HEK293T (cell line): ENCODE measurements at regions not wholly inside any gene's neighbourhood (a gene's known extent, or its start where the extent isn't known, plus 50 kb on each side); places are given as distances from the start of the nearest gene placed in this dataset.

Experiments
- CTCF ChIA-PET: fragments of 350-600 bp; formaldehyde crosslinking; extraction: SDS; loops from one replicate; lab custom pipeline; 2021; ENCODE audit warnings: antibody characterized with exemption, inconsistent platforms; lab: Yijun Ruan, JAX
- POLR2A ChIA-PET: fragments of 350-600 bp; formaldehyde crosslinking; extraction: SDS; loops from one replicate; lab custom pipeline; 2020; ENCODE audit warnings: antibody characterized with exemption, inconsistent platforms; lab: Yijun Ruan, JAX
- DNase-seq: peaks from one replicate; pipeline ENCODE4 v3.0.0; 2012; ENCODE audit warnings: mixed read lengths; ENCODE audit errors: extremely low spot score
- ARNT ChIP-seq: fragments of 450-650 bp; IDR thresholded peaks from 2 replicates; pipeline ENCODE4 v1.6.1; 2017; ENCODE audit warnings: mild to moderate bottlenecking
- BHLHE40 ChIP-seq: fragments of 450-650 bp; IDR thresholded peaks from 2 replicates; pipeline ENCODE4 v1.6.1; 2016; ENCODE audit warnings: mild to moderate bottlenecking, moderate library complexity, borderline replicate concordance
- CTBP1 ChIP-seq: fragments of 450-650 bp; IDR thresholded peaks from 2 replicates; pipeline ENCODE4 v1.6.1; 2016; ENCODE audit warnings: borderline replicate concordance
- ELF4 ChIP-seq: fragments of 450-650 bp; IDR thresholded peaks from 2 replicates; pipeline ENCODE4 v1.6.1; 2017; ENCODE audit warnings: antibody characterized with exemption
- FOXA1 ChIP-seq: fragments of 450-650 bp; IDR thresholded peaks from 2 replicates; pipeline ENCODE4 v1.6.1; 2016; ENCODE audit warnings: mild to moderate bottlenecking
- FOXK2 ChIP-seq: fragments of 450-650 bp; IDR thresholded peaks from 2 replicates; pipeline ENCODE4 v1.6.1; 2016; ENCODE audit warnings: mild to moderate bottlenecking
- FOXM1 ChIP-seq: fragments of 450-650 bp; IDR thresholded peaks from 2 replicates; pipeline ENCODE4 v1.6.1; 2017; ENCODE audit warnings: mild to moderate bottlenecking, borderline replicate concordance
- HDGF ChIP-seq: fragments of 450-650 bp; IDR thresholded peaks from 2 replicates; pipeline ENCODE4 v1.6.1; 2017; ENCODE audit warnings: antibody characterized with exemption, borderline replicate concordance
- L3MBTL2 ChIP-seq: fragments of 450-650 bp; conservative IDR thresholded peaks from 2 replicates; pipeline ENCODE4 v1.6.1; 2016; ENCODE audit warnings: mild to moderate bottlenecking
- LEF1 ChIP-seq: fragments of 450-650 bp; IDR thresholded peaks from 2 replicates; pipeline ENCODE4 v1.6.1; 2017; ENCODE audit warnings: mild to moderate bottlenecking, borderline replicate concordance
- NFRKB ChIP-seq: fragments of 450-650 bp; IDR thresholded peaks from 2 replicates; pipeline ENCODE4 v1.6.1; 2016; ENCODE audit warnings: mild to moderate bottlenecking, moderate library complexity
- SP1 ChIP-seq: fragments of 450-650 bp; IDR thresholded peaks from 2 replicates; pipeline ENCODE4 v1.6.1; 2017
- SUZ12 ChIP-seq: fragments of 450-650 bp; IDR thresholded peaks from 2 replicates; pipeline ENCODE4 v1.6.1; 2016; ENCODE audit warnings: mild to moderate bottlenecking
- TARDBP ChIP-seq: fragments of 450-650 bp; IDR thresholded peaks from 2 replicates; pipeline ENCODE4 v1.6.1; 2016
- ZNF384 ChIP-seq: fragments of 450-650 bp; IDR thresholded peaks from 2 replicates; pipeline ENCODE4 v1.6.1; 2016
- TF ChIP-seq, protein P1 (sequence below): fragments of 450-650 bp; IDR thresholded peaks from 2 replicates; pipeline ENCODE4 v1.6.1; 2016

DNA sequence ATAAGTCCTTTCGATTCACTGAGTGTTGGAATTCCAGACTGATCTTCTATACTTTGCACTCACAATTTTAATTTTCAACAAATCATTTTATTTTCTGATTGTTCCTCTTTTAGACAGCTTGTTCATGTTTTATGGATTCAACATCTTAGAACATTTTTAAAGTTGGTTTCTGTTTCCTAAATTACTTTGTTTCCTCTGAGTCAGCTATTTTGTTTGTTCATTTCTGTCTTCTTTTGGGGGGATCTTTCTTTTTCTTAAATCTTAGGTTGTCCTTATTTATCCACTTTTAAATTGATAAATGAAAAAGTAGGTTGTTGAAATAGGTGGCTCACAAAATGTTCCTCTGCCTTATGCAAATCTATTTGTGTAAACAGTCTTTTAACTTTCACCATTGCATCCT, 160.0 kb downstream of the GALC start:
- DNase-seq: no peak
- TF ChIP-seq BHLHE40 (no peak), HDGF (no peak), SUZ12 (no peak), TARDBP (no peak), FOXM1 (no peak), ELF4 (no peak), FOXA1 (no peak), FOXK2 (no peak), NFRKB (no peak), LEF1 (no peak), L3MBTL2 (no peak), ARNT (no peak), CTBP1 (no peak), ZNF384 (no peak)
- TF ChIP-seq, protein P1, sequence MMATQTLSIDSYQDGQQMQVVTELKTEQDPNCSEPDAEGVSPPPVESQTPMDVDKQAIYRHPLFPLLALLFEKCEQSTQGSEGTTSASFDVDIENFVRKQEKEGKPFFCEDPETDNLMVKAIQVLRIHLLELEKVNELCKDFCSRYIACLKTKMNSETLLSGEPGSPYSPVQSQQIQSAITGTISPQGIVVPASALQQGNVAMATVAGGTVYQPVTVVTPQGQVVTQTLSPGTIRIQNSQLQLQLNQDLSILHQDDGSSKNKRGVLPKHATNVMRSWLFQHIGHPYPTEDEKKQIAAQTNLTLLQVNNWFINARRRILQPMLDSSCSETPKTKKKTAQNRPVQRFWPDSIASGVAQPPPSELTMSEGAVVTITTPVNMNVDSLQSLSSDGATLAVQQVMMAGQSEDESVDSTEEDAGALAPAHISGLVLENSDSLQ: no peak
- ChIA-PET POLR2A (no interaction called here), CTCF (no interaction called here)

DNA sequence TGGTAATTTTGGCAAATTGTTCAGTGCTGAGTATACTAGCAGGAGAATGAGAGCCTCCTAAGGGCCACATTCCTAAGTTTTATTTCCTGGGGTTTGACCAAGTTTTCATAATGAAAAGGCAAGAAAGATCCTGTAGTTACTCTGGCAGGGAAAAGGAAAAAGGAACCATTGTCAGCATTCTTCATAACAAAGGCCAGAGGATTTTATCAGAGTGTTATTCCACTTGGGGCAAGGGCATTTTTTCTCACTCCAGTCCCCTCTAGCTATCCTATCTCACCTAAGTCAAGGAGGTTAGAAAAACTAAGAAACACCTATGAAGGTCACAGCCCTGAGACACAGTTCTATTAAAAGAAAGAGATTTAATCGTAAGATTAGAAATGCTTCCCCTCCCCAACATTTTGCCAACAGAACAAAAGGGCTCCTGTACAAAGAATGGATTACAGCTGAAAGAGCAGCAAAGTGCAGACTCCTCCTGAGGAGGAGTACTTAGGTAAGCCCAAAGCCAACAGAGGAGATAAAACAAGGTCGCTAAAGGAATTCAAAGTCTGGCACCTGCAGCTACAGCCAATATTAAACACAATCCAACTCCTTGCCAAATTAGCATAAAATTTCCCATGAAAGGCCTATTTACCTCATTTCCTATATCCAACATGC, 162.4 kb downstream of the GALC start:
- POLR2A ChIA-PET: no interaction called here
- no peak for TF ChIP-seq ZNF384
- no peak for TF ChIP-seq LEF1
- no peak for TF ChIP-seq L3MBTL2
- no peak for TF ChIP-seq FOXM1
- TF ChIP-seq FOXA1: no peak
- TF ChIP-seq CTBP1: no peak
- TF ChIP-seq SUZ12: no peak
- TF ChIP-seq NFRKB: no peak
- no peak for TF ChIP-seq HDGF
- TF ChIP-seq, protein P1: no peak
- TF ChIP-seq SP1: no peak
- no peak for TF ChIP-seq TARDBP
- TF ChIP-seq ARNT: no peak
- TF ChIP-seq FOXK2: no peak
- no peak for TF ChIP-seq ELF4
- TF ChIP-seq BHLHE40: no peak
- DNase-seq: no peak
- CTCF ChIA-PET: interaction anchor here (0.8 kb wide), 1 partner anchor 25 kb away, joined by 3 read pairs; no protein-coding TSS in a partner anchor

DNA sequence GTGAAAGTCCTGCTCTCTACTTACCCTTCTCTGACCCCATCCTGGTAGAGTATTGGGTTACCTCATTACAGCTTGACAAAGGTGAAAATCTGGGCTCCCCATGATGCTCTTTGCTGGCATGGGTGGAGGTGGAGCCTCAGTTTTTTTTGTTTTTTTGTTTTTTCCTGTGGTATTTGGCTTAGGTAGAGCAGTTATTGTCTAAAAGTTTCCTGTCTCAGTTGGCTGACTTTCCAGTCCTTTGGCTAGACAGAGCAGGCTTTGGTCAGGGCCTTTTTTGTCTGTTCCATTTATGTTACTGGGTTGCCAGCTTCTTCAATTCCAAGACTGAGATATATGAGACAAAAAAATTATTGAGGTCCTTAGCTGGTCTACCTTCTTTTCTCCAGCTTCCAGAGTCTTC, 163.4 kb downstream of the GALC start:
- ChIA-PET POLR2A (no interaction called here), CTCF (no interaction called here)
- DNase-seq: no peak

DNA sequence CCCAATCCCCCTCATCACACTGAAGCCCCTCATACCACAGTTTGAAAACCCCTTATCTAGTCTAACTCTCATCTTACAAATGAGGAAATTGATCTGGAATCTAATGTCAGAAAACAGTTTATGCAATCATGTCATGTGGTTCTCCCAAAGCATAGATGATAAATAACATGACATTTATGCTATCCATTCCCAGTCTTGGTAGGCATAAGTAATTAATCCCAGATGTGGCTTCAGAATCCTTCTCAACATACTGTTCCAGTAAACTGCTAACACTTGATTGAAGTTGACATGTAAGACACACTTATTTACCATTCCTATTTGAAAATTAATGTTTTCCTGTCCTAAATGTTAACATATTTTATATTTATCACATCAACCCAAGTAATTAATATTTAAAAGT, 168.7 kb downstream of the GALC start:
- no peak for DNase-seq
- TF ChIP-seq NFRKB: no peak
- TF ChIP-seq CTBP1: no peak
- TF ChIP-seq TARDBP: no peak
- no peak for TF ChIP-seq SUZ12
- TF ChIP-seq HDGF: no peak
- no peak for TF ChIP-seq BHLHE40
- no peak for TF ChIP-seq L3MBTL2
- TF ChIP-seq FOXA1: no peak
- TF ChIP-seq FOXK2: no peak
- no peak for TF ChIP-seq SP1
- no peak for TF ChIP-seq FOXM1
- no peak for TF ChIP-seq ARNT
- TF ChIP-seq, protein P1: no peak
- TF ChIP-seq LEF1: no peak
- no peak for TF ChIP-seq ZNF384
- TF ChIP-seq ELF4: no peak
- CTCF ChIA-PET: interaction anchor here (1.8 kb wide), 1 partner anchor 19 kb away, joined by 4 read pairs; no protein-coding TSS in a partner anchor
- POLR2A ChIA-PET: no interaction called here

More for the DNA sequence above, 163.4 kb downstream of the GALC start:
- TF ChIP-seq FOXA1: no peak
- no peak for TF ChIP-seq HDGF
- no peak for TF ChIP-seq TARDBP
- TF ChIP-seq FOXM1: no peak
- TF ChIP-seq ZNF384: no peak
- TF ChIP-seq SP1: no peak
- TF ChIP-seq SUZ12: no peak
- TF ChIP-seq, protein P1: no peak
- no peak for TF ChIP-seq BHLHE40
- TF ChIP-seq CTBP1: no peak
- no peak for TF ChIP-seq FOXK2
- no peak for TF ChIP-seq L3MBTL2
- TF ChIP-seq ELF4: no peak
- TF ChIP-seq NFRKB: no peak
- TF ChIP-seq LEF1: no peak
- TF ChIP-seq ARNT: no peak

DNA sequence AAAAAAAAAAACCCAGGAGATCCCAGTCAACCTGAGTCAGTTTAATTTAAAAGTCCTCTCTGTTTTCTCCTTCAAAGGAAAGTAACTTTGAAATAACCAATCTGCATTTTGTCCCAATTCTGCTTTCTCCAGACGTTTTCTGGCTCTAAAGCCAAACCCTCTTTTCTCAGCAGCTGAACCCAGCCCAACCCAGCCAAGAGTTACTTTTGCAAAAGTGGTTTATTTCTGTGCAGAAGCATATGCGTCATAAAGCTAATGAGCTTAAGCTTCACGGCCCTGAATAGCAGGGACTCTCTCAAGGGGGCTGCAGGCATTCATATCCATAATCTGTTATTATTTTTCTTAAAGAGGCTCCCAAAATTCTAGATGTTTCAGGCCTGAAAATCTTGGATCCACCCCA, 176.6 kb downstream of the GALC start:
- no peak for DNase-seq
- TF ChIP-seq FOXM1 (no peak), ZNF384 (no peak), BHLHE40 (no peak), SP1 (no peak), LEF1 (no peak), L3MBTL2 (no peak), FOXK2 (no peak), CTBP1 (no peak), FOXA1 (no peak), HDGF (no peak), TARDBP (no peak), SUZ12 (no peak), ARNT (no peak), ELF4 (no peak)
- POLR2A ChIA-PET: no interaction called here
- CTCF ChIA-PET: no interaction called here
